Neural crest cell (in vitro differentiated cells): ENCODE measurements at regions not wholly inside any gene's neighbourhood (a gene's known extent, or its start where the extent isn't known, plus 50 kb on each side); places are given as distances from the start of the nearest gene placed in this dataset.
A peak's percentile ranks its signal among the peaks of the same experiment; 100 is the strongest.
"Not testable (repeated sequence)": the region's sequence is repeated elsewhere in the genome, so short reads cannot be mapped to it uniquely, and the experiment has no call there.

Experiments used
- DNase-seq: peaks from one replicate; pipeline ENCODE4 v3.0.0; 2021; ENCODE audit warnings: low read depth, mixed read lengths, low spot score
- H3K27ac Mint-ChIP-seq: one replicate; pipeline ENCODE4 v1.8.0; 2021; ENCODE audit warnings: mild to moderate bottlenecking, mixed read lengths; ENCODE audit not compliant: unreplicated experiment
- H3K27me3 Mint-ChIP-seq: 2 replicates; pipeline ENCODE4 v1.8.0; 2021; ENCODE audit warnings: low read depth, mild to moderate bottlenecking, mixed read lengths
- H3K36me3 Mint-ChIP-seq: 2 replicates; pipeline ENCODE4 v1.8.0; 2021; ENCODE audit warnings: low read depth, mild to moderate bottlenecking, mixed read lengths
- H3K4me1 Mint-ChIP-seq: 2 replicates; pipeline ENCODE4 v1.8.0; 2021; ENCODE audit warnings: mixed read lengths
- H3K4me3 Mint-ChIP-seq: one replicate; pipeline ENCODE4 v1.8.0; 2021; ENCODE audit warnings: mild to moderate bottlenecking, mixed read lengths
- H3K9me3 Mint-ChIP-seq: 2 replicates; pipeline ENCODE4 v1.8.0; 2021; ENCODE audit warnings: mixed read lengths
- TF ChIP-seq, protein P1 (sequence below): fragments of 200-600 bp; sonication (generic); conservative IDR thresholded peaks from 2 replicates; pipeline ENCODE4 v1.5.0; 2021; ENCODE audit warnings: antibody characterized with exemption, mild to moderate bottlenecking

DNA sequence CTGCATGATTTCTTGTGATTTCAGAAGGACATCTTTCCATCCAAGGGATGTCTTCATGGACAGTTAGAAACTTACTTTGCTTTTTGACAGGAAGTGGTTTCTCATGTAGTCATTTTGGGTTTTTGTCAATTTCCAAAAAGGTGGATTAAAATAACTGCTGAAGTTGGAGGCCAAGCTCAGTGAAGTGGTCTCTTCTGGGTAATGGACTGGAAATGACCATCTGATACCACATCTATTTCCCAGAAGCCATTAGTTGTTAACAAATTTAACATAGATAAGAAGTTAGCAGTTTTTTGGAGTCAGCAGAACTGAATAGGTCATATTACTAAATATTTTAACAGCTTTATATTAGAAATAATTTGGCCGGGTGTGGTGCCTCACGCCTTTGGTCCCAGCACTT lies 86.2 kb upstream of the MYO10 start:
- Mint-ChIP-seq H3K27me3 (no peaks in the 10 kb centered on the region), H3K9me3 (peaks cover 2% of the 10 kb centered on the region), H3K4me1 (peaks cover 51% of the 10 kb centered on the region), H3K4me3 (no peak overlapping the region), H3K27ac (peak overlapping the region; percentile 69), H3K36me3 (no peaks in the 10 kb centered on the region)
- TF ChIP-seq, protein P1, sequence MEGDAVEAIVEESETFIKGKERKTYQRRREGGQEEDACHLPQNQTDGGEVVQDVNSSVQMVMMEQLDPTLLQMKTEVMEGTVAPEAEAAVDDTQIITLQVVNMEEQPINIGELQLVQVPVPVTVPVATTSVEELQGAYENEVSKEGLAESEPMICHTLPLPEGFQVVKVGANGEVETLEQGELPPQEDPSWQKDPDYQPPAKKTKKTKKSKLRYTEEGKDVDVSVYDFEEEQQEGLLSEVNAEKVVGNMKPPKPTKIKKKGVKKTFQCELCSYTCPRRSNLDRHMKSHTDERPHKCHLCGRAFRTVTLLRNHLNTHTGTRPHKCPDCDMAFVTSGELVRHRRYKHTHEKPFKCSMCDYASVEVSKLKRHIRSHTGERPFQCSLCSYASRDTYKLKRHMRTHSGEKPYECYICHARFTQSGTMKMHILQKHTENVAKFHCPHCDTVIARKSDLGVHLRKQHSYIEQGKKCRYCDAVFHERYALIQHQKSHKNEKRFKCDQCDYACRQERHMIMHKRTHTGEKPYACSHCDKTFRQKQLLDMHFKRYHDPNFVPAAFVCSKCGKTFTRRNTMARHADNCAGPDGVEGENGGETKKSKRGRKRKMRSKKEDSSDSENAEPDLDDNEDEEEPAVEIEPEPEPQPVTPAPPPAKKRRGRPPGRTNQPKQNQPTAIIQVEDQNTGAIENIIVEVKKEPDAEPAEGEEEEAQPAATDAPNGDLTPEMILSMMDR, result no peak
- DNase-seq, result no peak

DNA sequence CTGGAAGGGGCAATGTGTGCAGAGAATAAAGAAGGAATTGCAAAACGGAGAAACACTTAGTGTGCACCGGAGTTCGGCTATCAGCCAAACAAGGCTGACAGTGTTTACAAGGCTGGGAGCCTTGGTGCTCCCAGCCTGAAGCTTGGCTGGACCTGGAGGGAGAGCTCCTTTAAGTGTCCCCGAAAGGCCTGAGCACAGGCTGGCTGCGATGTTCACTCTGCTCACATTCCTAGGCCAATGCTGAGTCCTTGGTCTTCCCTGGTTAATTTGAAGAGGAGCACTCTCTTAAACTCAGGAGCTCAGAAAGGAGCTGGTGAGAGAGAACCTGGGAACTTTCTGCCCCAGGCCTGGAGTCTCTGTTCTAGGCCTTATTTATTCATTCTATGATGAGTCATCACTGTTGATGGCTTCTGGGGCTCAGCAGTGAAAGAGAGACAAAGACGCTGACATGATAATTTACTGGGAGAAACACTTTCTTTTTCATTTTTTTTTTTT lies 88.6 kb upstream of the MYO10 start:
- no peaks in the 10 kb centered on the region for H3K36me3 Mint-ChIP-seq
- H3K4me1 Mint-ChIP-seq, result peaks cover 38% of the 10 kb centered on the region
- peak overlapping the region; percentile 35 for H3K4me3 Mint-ChIP-seq
- TF ChIP-seq, protein P1, result no peak
- no peak for DNase-seq
- H3K27ac Mint-ChIP-seq, result peak overlapping the region; percentile 76
- peaks cover 2% of the 10 kb centered on the region for H3K9me3 Mint-ChIP-seq
- H3K27me3 Mint-ChIP-seq, result no peaks in the 10 kb centered on the region

- H3K27ac Mint-ChIP-seq, result peak overlapping the region; percentile 75
Measured at GRCh38 chr5:17031659-17032277, 95.7 kb upstream of the MYO10 start.

GRCh38 chr5:17032314-17032985 lies 96.4 kb upstream of the MYO10 start:
- not testable (repeated sequence) for H3K9me3 Mint-ChIP-seq, H3K36me3 Mint-ChIP-seq, H3K4me1 Mint-ChIP-seq, DNase-seq, H3K27ac Mint-ChIP-seq, H3K27me3 Mint-ChIP-seq, H3K4me3 Mint-ChIP-seq

More at GRCh38 chr5:17031659-17032277, 95.7 kb upstream of the MYO10 start:
- not testable (repeated sequence) for DNase-seq, H3K36me3 Mint-ChIP-seq, H3K27me3 Mint-ChIP-seq, H3K4me3 Mint-ChIP-seq, H3K9me3 Mint-ChIP-seq, H3K4me1 Mint-ChIP-seq

- H3K4me3 Mint-ChIP-seq, H3K4me1 Mint-ChIP-seq, H3K27me3 Mint-ChIP-seq, H3K9me3 Mint-ChIP-seq, H3K27ac Mint-ChIP-seq, H3K36me3 Mint-ChIP-seq, DNase-seq: not testable (repeated sequence)
Measured at GRCh38 chr5:17034992-17035391, 98.9 kb upstream of the MYO10 start.

DNA sequence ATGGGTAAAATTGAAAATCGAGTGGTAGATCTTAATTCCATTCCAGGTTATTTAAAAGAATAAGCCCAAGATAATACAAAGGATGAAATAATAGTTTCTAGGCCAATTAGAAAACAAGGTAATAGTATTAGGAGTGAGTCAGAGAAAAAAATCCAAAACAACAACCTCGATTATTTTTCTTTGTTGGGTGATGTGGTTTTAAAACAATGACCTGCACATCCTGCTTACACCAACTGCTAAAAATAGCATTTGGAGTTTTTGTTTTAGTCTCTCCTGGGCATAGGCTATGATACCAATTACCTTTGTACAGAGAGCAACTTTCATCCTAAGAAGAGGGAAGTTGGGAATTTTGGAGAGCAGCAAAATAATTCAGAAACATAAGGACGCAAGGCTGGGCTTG lies 101.7 kb upstream of the MYO10 start:
- no peak overlapping the region for H3K4me3 Mint-ChIP-seq
- H3K27ac Mint-ChIP-seq, result no peak overlapping the region
- no peaks in the 10 kb centered on the region for H3K9me3 Mint-ChIP-seq
- H3K36me3 Mint-ChIP-seq, result no peaks in the 10 kb centered on the region
- no peaks in the 10 kb centered on the region for H3K27me3 Mint-ChIP-seq
- H3K4me1 Mint-ChIP-seq, result peaks cover 8% of the 10 kb centered on the region
- DNase-seq, result no peak
- TF ChIP-seq, protein P1, result no peak

DNA sequence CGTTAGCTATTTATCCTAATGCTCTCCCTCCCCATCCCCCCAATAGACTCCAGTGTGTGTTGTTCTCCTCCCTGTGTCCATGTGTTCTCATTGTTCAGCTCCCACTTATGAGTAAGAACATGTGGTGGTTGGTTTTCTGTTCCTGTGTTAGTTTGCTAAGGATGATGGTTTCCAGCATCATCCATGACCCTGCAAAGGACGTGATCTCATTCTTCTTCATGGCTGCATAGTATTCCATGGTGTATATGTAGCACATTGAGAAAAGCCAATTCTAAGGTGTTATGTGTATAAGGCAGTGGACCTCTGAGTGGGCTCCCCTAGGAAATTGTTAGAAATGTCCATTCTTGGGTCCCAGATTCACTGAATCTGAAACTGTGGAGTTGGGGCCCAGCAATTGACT lies 103.1 kb upstream of the MYO10 start:
- Mint-ChIP-seq H3K27me3 (no peaks in the 10 kb centered on the region), H3K4me3 (no peak overlapping the region), H3K4me1 (peaks cover 8% of the 10 kb centered on the region), H3K9me3 (no peaks in the 10 kb centered on the region), H3K27ac (no peak overlapping the region), H3K36me3 (no peaks in the 10 kb centered on the region)
- TF ChIP-seq, protein P1, result no peak
- DNase-seq, result no peak
